Amygdala (tissue), 56 donors: ENCODE measurements at regions not wholly inside any gene's neighbourhood (a gene's known extent, or its start where the extent isn't known, plus 50 kb on each side); places are given as distances from the start of the nearest gene placed in this dataset.

Source experiments
- DNase-seq, 56 donors: peaks; one replicate each; lab custom pipeline; 2025; lab: John Stamatoyannopoulos, UW

- DNase-seq, result no peak
These were observed 607.3 kb downstream of the NCAM2 start for GRCh38 chr21:21605521-21605920.

- DNase-seq, result no peak
These were observed 607.8 kb downstream of the NCAM2 start for GRCh38 chr21:21606041-21606440.

DNA sequence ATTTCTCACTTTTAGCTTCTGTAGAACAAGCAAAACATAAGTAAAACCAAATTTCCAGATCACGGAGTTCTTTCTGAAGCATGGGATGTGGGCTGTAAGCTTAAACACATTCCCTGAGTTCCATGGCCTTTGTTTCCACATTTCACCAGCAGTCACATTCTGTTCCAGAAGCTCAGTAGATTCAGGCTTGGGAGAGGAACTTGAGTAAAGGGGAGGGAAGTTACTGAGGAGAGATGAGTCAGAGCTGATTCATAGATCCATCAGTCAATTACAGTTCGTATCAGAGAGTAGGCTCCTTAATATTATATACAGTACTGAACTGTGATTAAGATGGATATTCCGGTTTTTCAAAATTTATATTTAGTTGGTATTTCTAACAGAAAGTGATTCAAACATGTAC, 614.3 kb downstream of the NCAM2 start:
- DNase-seq, result peak in 1 of 56 donors; percentile 2

DNA sequence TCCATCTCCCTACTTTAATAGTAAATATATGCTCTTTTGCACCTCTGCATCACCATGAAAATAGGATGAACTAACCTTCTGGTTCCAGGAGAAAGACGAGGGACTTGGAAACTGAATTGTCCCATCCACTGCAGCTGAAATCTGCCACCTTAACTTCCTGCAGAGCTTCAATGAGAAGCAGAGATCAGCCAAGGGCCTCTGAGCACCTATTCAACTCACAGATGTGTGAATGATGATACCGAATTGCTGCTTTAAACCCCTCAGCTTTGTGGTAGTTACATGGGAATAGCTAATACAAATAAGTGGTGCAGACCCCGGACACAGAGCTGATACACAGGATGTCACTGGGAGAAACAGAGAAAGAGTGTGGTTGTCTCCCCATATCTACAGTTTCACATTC, 616.8 kb downstream of the NCAM2 start:
- no peak for DNase-seq

GRCh38 chr21:21622460-21623234, 624.4 kb downstream of the NCAM2 start:
- no peak for DNase-seq

DNA sequence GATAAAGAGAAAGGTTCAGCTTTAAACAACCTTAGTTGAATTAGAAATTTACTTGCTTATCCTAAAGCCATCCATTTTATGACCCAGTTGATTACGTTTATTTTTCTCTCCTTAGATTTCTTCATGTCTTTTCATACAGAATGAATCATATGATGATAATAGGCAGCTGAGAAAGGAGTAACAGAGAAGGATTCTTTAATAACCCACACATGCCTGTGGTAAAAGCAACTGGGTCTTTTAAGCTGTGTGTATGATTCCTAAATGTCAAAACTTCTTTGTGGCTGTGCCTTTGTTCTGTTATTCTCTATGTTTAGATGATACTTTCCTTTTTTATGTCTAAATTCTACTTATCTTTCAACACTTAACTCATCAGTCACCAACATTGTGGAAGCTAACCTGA, 626.5 kb downstream of the NCAM2 start:
- no peak for DNase-seq

GRCh38 chr21:21631961-21632360, 633.8 kb downstream of the NCAM2 start:
- DNase-seq, result no peak

GRCh38 chr21:21632926-21633325, 634.7 kb downstream of the NCAM2 start:
- DNase-seq, result no peak

DNA sequence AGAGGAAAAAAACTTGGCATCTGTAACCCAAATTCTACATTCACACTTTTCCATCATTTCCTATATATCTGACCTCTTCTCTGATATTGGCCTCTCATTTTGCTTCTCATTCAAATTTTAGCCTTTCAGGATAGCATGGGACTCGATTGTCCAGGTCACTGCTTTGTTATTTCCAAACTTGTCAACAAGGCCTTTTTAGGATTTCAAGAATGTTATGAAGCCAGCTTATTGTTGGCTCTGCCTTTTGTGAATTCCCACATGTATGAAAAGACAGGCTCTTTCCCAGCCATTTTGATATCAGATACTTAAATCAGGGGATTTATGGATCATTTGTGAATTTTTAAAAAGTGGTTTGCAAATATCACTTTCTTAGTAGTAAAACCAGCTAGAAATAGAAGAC, 663.5 kb downstream of the NCAM2 start:
- no peak for DNase-seq

DNA sequence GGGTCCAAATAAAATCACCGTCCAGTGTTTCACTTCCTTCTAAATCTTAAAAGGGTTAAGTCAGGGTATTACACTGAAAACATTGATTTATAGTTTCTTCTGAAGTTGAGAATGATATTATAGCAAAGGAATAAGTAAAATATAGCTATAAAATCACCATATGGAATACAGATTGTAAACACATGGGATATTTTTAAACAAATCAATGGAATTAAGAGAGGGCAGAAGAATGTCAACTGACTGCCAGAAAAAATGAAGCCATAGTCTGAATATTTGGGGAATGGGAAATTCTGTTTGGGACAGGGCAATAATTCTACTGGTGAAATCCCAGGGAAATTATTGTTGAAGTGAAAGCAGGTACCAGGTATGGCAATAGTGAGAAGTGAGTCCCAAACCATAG, 664.6 kb downstream of the NCAM2 start:
- no peak for DNase-seq

- DNase-seq, result no peak
These were observed 666.7 kb downstream of the NCAM2 start for GRCh38 chr21:21664871-21665270.

DNA sequence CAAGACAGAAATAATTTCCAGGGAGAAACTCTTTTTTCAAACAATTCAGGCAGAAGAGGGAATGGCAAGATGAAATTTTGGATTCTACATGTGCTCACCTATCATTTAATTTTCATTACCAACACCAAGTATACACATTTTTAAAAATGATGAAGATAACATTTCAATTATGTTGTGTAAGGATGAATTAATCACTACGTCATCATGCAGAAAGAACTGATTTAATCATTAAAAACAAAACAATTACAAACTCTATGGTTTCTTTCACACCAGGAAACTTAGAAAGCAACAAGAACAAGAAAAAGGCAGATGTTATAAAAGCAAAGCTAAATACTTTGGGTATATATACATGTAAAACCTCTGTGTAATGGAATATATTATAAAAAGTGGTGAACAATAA, 668.5 kb downstream of the NCAM2 start:
- DNase-seq, result no peak

DNA sequence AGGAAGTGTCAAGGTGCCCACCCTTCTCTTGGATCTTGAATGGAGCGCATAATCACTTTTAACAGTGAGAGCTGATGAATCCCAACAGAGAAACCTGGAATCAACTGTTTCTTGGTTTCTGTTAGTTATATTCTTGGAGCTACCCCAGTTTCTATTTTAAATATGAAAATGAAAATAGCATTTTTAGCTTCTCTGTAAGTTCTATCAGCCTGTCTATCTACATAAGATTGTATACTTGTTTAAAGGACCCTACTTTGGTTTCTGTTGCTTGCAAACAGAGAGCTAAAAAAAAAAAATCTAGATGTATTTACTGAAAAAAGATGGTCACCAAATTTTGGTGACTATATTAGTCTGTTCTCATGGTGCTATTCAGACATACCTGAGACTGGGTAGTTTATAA, 670.0 kb downstream of the NCAM2 start:
- DNase-seq, result no peak

DNA sequence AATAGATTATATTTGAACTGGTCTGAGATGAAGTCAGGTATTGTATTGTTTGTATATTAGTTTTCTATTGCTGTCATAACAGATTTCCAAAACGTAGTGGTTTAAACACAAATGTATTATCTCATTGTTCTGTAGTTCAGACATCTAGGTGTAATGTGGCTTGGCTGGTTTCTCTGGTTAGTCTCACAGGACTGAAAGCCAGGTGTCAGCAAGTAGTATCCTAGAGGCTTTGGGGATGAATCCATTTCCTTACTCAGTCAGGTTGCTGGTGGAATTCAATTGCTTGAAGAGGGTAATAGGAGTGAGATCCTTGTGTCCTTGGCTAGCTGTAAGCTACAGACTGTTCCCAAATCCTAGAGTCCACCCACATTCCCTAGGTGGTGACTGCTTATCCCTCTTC, 675.8 kb downstream of the NCAM2 start:
- no peak for DNase-seq

DNA sequence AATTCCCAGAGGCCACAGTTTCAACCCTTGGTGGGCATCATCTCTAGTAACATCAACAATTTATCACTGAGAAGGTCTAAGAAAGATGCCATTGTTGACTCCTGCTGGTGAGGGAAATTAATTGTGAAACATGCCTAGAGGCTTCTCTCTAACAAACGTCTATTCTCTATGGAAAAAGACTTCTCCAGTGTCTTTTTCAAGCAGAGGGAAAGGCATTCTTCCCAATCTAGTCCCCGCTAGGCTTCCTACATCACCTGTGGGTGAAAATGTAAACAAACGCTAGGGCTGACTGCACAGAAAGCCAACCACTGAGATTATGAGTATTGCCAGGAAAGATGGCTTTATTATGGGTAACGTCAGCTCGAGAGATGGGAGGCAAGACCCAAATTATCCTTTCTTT, 677.4 kb downstream of the NCAM2 start:
- DNase-seq, result no peak

GRCh38 chr21:21682172-21682571, 684.0 kb downstream of the NCAM2 start:
- DNase-seq, result no peak

- DNase-seq, result peak in 1 of 56 donors; percentile 1
These were observed 690.7 kb downstream of the NCAM2 start for GRCh38 chr21:21688889-21689288.

DNA sequence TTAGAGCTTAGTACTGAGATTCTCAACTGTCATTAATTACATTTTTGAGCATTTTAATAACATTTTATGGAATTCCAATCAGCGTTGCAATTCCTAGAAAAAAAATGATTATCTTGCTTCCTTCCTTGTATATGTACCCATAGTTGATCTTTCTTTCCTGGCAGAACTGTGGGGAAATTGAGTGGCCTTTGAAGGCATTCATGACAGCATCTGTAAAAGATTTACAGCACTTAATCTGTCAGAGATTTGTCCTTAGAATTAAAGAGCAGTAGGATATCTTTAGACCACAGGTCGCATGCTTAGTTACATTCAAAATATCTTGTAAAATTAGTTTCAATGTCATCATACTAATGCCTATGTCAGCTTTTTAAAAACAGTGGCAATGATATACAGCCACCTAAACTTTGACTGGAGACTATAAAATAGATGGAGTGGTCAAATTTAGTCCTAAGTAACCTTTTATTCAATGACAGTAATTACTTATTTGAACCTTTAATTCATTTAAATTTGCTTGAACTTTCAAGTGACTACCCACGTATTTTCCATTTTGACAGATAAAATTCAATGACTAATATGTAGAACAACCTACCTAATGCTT, 692.0 kb downstream of the NCAM2 start:
- DNase-seq, result no peak

- DNase-seq, result no peak
These were observed 714.7 kb downstream of the NCAM2 start for GRCh38 chr21:21712748-21713520.

DNA sequence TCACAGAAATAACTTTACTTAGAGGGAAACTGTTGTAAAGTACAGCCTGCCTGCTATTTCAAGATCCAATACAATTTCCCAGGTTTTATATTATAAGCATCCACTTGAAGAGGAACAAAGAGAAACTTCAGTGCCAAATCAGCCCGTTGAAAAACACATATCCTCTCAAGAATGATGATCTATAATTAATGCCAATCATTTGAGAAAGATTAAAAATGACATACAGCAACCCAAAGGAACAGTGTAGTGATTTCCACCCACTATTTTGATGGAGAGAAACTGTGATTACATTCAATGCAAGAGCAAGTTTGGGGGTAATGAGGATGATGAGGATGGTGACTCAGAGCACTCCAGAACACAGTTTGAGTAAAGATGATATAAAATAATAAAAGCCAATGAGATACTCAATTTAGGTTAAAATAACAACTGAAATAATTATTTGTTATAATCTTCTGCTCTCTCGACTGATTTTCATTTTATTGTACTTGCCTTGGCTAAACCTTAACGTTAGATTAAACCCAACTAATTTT, 715.5 kb downstream of the NCAM2 start:
- no peak for DNase-seq

GRCh38 chr21:21714426-21714825, 716.2 kb downstream of the NCAM2 start:
- no peak for DNase-seq
